ENCODE measurements at regions not wholly inside any gene's neighbourhood (a gene's known extent, or its start where the extent isn't known, plus 50 kb on each side); places are given as distances from the start of the nearest gene placed in this dataset.

DNA sequence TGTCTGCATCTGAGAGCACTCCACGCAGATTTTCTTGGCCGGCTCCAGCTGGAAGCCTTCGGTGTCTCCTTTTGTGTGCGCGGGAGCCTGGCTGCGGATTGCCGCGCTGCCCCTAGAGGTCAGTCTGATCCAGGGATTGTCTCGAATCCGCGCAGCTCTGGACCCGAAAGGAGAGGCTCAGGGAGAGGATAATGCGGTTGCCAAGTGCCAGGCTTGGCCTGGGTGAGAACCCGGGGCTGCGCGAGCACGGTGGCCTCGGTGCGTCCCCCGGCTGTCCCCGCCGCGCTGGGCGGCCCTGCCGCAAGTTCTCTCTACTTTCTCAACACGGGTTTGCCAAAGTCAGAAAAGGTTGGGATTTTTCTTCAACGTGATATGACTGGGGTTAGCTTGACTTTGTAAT is 140.9 kb downstream of the ADCYAP1R1 start:
- Histone ChIP-seq H3K4me3 (ENCODE audit: low read depth, low read length) (no peak overlapping the region), H3K9me3 (ENCODE audit: control insufficient read depth, insufficient read depth, low read depth, low read length) (no peaks in the 10 kb centered on the region), H3K4me1 (ENCODE audit: control insufficient read depth, insufficient read depth, low read length) (no peaks in the 10 kb centered on the region), H3K27ac (ENCODE audit: extremely low read depth, low read depth, low read length) (no peak overlapping the region), H3K36me3 (ENCODE audit: control insufficient read depth in 2 of 2, insufficient read depth in 1 of 2, low read length in 2 of 2) (no peaks in the 10 kb centered on the region)
- ChIA-PET POLR2A (no interaction called here), CTCF (interaction anchor here (0.5 to 2.6 kb wide), 30 partner anchors 10 to 628 kb away, joined by 3 to 17 read pairs (median 3); no protein-coding TSS in a partner anchor)
- TF ChIP-seq, protein P1, sequence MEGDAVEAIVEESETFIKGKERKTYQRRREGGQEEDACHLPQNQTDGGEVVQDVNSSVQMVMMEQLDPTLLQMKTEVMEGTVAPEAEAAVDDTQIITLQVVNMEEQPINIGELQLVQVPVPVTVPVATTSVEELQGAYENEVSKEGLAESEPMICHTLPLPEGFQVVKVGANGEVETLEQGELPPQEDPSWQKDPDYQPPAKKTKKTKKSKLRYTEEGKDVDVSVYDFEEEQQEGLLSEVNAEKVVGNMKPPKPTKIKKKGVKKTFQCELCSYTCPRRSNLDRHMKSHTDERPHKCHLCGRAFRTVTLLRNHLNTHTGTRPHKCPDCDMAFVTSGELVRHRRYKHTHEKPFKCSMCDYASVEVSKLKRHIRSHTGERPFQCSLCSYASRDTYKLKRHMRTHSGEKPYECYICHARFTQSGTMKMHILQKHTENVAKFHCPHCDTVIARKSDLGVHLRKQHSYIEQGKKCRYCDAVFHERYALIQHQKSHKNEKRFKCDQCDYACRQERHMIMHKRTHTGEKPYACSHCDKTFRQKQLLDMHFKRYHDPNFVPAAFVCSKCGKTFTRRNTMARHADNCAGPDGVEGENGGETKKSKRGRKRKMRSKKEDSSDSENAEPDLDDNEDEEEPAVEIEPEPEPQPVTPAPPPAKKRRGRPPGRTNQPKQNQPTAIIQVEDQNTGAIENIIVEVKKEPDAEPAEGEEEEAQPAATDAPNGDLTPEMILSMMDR (tag by site-specific recombination; IDR thresholded peaks at IDR 0.05), result peak; percentile 70
- no peak for TF ChIP-seq ZNF223 (tag by site-specific recombination; IDR thresholded peaks at IDR 0.05)
- TF ChIP-seq, protein P2, sequence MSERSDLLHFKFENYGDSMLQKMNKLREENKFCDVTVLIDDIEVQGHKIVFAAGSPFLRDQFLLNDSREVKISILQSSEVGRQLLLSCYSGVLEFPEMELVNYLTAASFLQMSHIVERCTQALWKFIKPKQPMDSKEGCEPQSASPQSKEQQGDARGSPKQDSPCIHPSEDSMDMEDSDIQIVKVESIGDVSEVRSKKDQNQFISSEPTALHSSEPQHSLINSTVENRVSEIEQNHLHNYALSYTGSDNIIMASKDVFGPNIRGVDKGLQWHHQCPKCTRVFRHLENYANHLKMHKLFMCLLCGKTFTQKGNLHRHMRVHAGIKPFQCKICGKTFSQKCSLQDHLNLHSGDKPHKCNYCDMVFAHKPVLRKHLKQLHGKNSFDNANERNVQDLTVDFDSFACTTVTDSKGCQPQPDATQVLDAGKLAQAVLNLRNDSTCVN (tag by site-specific recombination; optimal IDR thresholded peaks at IDR 0.05), result peak; percentile 13
- TF ChIP-seq ZNF654 (tag by site-specific recombination; IDR thresholded peaks at IDR 0.05; ENCODE audit: low read depth), result peak; percentile 61
- 0 out of 2 replicates have a peak, but pooled peaks have one; percentile 32 for TF ChIP-seq ZBTB48 (tag by site-specific recombination; IDR thresholded peaks at IDR 0.05)
- TF ChIP-seq ZNF292 (tag by site-specific recombination; IDR thresholded peaks at IDR 0.05; ENCODE audit: borderline replicate concordance, low read depth), result no peak
- TF ChIP-seq, protein P3, sequence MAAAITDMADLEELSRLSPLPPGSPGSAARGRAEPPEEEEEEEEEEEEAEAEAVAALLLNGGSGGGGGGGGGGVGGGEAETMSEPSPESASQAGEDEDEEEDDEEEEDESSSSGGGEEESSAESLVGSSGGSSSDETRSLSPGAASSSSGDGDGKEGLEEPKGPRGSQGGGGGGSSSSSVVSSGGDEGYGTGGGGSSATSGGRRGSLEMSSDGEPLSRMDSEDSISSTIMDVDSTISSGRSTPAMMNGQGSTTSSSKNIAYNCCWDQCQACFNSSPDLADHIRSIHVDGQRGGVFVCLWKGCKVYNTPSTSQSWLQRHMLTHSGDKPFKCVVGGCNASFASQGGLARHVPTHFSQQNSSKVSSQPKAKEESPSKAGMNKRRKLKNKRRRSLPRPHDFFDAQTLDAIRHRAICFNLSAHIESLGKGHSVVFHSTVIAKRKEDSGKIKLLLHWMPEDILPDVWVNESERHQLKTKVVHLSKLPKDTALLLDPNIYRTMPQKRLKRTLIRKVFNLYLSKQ (tag by site-specific recombination; IDR thresholded peaks at IDR 0.05; ENCODE audit: borderline replicate concordance), result no peak
- peak; percentile 24; the same call in 1 of the 2 replicates for TF ChIP-seq ZBTB17 (tag by site-specific recombination; IDR thresholded peaks at IDR 0.05)
- TF ChIP-seq ZFP3 (tag by site-specific recombination; IDR thresholded peaks at IDR 0.05; ENCODE audit: low read depth), result no peak
- TF ChIP-seq, protein P4, sequence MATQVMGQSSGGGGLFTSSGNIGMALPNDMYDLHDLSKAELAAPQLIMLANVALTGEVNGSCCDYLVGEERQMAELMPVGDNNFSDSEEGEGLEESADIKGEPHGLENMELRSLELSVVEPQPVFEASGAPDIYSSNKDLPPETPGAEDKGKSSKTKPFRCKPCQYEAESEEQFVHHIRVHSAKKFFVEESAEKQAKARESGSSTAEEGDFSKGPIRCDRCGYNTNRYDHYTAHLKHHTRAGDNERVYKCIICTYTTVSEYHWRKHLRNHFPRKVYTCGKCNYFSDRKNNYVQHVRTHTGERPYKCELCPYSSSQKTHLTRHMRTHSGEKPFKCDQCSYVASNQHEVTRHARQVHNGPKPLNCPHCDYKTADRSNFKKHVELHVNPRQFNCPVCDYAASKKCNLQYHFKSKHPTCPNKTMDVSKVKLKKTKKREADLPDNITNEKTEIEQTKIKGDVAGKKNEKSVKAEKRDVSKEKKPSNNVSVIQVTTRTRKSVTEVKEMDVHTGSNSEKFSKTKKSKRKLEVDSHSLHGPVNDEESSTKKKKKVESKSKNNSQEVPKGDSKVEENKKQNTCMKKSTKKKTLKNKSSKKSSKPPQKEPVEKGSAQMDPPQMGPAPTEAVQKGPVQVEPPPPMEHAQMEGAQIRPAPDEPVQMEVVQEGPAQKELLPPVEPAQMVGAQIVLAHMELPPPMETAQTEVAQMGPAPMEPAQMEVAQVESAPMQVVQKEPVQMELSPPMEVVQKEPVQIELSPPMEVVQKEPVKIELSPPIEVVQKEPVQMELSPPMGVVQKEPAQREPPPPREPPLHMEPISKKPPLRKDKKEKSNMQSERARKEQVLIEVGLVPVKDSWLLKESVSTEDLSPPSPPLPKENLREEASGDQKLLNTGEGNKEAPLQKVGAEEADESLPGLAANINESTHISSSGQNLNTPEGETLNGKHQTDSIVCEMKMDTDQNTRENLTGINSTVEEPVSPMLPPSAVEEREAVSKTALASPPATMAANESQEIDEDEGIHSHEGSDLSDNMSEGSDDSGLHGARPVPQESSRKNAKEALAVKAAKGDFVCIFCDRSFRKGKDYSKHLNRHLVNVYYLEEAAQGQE (tag by site-specific recombination; IDR thresholded peaks at IDR 0.05), result no peak

DNA sequence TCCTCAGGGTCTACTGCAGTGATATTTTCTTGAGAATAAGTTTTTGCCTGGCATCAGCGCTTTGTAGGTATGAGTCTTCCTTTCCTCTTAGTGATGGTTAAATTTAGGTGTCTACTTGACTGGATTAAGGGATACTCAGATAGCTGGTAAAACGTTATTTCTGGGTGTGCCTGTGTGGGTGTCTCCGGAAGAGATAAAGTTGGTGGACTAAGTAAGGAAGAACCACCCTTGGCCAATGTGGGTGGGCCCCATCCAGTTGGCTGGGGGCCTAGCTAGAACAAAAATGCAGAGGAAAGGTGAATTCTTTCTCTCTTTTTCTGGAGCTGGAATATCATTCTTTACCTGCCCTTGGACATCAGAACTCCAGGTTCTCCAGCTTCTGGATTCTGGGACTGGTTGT is 138.8 kb downstream of the ADCYAP1R1 start:
- H3K4me3 ChIP-seq (ENCODE audit: low read depth, low read length), result no peak overlapping the region
- TF ChIP-seq ZNF239 (tag by site-specific recombination; IDR thresholded peaks at IDR 0.05) (no peak), KLF16 (tag by site-specific recombination; IDR thresholded peaks at IDR 0.05) (no peak), ZNF561 (tag by site-specific recombination; IDR thresholded peaks at IDR 0.05; ENCODE audit: borderline replicate concordance) (no peak), ZNF549 (tag by site-specific recombination; IDR thresholded peaks at IDR 0.05) (no peak), ZXDB (tag by site-specific recombination; IDR thresholded peaks at IDR 0.05) (no peak), ZNF629 (tag by site-specific recombination; IDR thresholded peaks at IDR 0.05) (no peak), SALL2 (tag by site-specific recombination; IDR thresholded peaks at IDR 0.05; ENCODE audit: borderline replicate concordance) (no peak), ZNF777 (tag by site-specific recombination; IDR thresholded peaks at IDR 0.05; ENCODE audit: borderline replicate concordance) (no peak), ZBTB48 (tag by site-specific recombination; IDR thresholded peaks at IDR 0.05) (no peak), ZNF16 (tag by site-specific recombination; IDR thresholded peaks at IDR 0.05; ENCODE audit: low read depth) (no peak)
- TF ChIP-seq, protein P5, sequence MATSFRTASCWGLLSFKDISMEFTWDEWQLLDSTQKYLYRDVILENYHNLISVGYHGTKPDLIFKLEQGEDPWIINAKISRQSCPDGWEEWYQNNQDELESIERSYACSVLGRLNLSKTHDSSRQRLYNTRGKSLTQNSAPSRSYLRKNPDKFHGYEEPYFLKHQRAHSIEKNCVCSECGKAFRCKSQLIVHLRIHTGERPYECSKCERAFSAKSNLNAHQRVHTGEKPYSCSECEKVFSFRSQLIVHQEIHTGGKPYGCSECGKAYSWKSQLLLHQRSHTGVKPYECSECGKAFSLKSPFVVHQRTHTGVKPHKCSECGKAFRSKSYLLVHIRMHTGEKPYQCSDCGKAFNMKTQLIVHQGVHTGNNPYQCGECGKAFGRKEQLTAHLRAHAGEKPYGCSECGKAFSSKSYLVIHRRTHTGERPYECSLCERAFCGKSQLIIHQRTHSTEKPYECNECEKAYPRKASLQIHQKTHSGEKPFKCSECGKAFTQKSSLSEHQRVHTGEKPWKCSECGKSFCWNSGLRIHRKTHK (tag by site-specific recombination; IDR thresholded peaks at IDR 0.05), result no peak
- POLR2A ChIA-PET, result no interaction called here
- no peaks in the 10 kb centered on the region for H3K4me1 ChIP-seq (ENCODE audit: control insufficient read depth, insufficient read depth, low read length)
- H3K36me3 ChIP-seq (ENCODE audit: control insufficient read depth in 2 of 2, insufficient read depth in 1 of 2, low read length in 2 of 2), result no peaks in the 10 kb centered on the region
- no peaks in the 10 kb centered on the region for H3K9me3 ChIP-seq (ENCODE audit: control insufficient read depth, insufficient read depth, low read depth, low read length)
- CTCF ChIA-PET, result interaction anchor here (0.6 to 0.7 kb wide), 2 partner anchors 666 to 1089 kb away, joined by 3 read pairs; no protein-coding TSS in a partner anchor
- no peak overlapping the region for H3K27ac ChIP-seq (ENCODE audit: extremely low read depth, low read depth, low read length)
